Liver (tissue), 3 donors: ENCODE measurements at regions not wholly inside any gene's neighbourhood (a gene's known extent, or its start where the extent isn't known, plus 50 kb on each side); places are given as distances from the start of the nearest gene placed in this dataset.

ENCODE experiments used
- EGR1 ChIP-seq, 2 donors: IDR thresholded peaks; 2 replicates each; pipeline ENCODE4 v1.6.1; 2016 to 2018; ENCODE audit warnings: antibody characterized with exemption in 2 of 2, low read depth in 2 of 2
- FOXA2 ChIP-seq: IDR thresholded peaks from 2 replicates; pipeline ENCODE4 v1.6.1; 2016; ENCODE audit warnings: antibody characterized with exemption
- GABPA ChIP-seq, 2 donors: IDR thresholded peaks in 1 of 2; conservative IDR thresholded peaks in 1 of 2; 2 replicates each; pipeline ENCODE4 v1.6.1; 2016; ENCODE audit warnings: antibody characterized with exemption in 2 of 2, mild to moderate bottlenecking in 1 of 2, moderate library complexity in 1 of 2
- JUND ChIP-seq, 2 donors: IDR thresholded peaks; 2 replicates each; pipeline ENCODE4 v1.6.1; 2016; ENCODE audit warnings: antibody characterized with exemption in 2 of 2
- RAD21 ChIP-seq, 2 donors: IDR thresholded peaks; 2 replicates each; pipeline ENCODE4 v1.6.1; 2016; ENCODE audit warnings: antibody characterized with exemption in 2 of 2, mild to moderate bottlenecking in 2 of 2
- RXRA ChIP-seq, 2 donors: IDR thresholded peaks; 2 replicates each; pipeline ENCODE4 v1.6.1; 2017 to 2018; ENCODE audit warnings: antibody characterized with exemption in 2 of 2, mild to moderate bottlenecking in 1 of 2
- SP1 ChIP-seq: IDR thresholded peaks from 2 replicates; pipeline ENCODE4 v1.6.1; 2018; ENCODE audit warnings: antibody characterized with exemption, mild to moderate bottlenecking
- TAF1 ChIP-seq: conservative IDR thresholded peaks from 2 replicates; pipeline ENCODE4 v1.6.1; 2016; ENCODE audit warnings: antibody characterized with exemption, mild to moderate bottlenecking
- YY1 ChIP-seq: IDR thresholded peaks from 2 replicates; pipeline ENCODE4 v1.6.1; 2016; ENCODE audit warnings: antibody characterized with exemption, mild to moderate bottlenecking
- TF ChIP-seq, protein P1 (sequence below): fragments of 150-350 bp; IDR thresholded peaks from 2 replicates; pipeline ENCODE4 v1.5.1; 2017; ENCODE audit warnings: improper control_type of control experiment, low read depth, low read length; ENCODE audit not compliant: missing input control
- TF ChIP-seq, protein P2 (sequence below): IDR thresholded peaks from 2 replicates; pipeline ENCODE4 v1.6.1; 2016; ENCODE audit warnings: antibody characterized with exemption, mild to moderate bottlenecking
- TF ChIP-seq, protein P3 (sequence below): IDR thresholded peaks from 2 replicates; pipeline ENCODE4 v1.6.1; 2016; ENCODE audit warnings: antibody characterized with exemption
- donor health status: healthy.
- donor health status: healthy.

DNA sequence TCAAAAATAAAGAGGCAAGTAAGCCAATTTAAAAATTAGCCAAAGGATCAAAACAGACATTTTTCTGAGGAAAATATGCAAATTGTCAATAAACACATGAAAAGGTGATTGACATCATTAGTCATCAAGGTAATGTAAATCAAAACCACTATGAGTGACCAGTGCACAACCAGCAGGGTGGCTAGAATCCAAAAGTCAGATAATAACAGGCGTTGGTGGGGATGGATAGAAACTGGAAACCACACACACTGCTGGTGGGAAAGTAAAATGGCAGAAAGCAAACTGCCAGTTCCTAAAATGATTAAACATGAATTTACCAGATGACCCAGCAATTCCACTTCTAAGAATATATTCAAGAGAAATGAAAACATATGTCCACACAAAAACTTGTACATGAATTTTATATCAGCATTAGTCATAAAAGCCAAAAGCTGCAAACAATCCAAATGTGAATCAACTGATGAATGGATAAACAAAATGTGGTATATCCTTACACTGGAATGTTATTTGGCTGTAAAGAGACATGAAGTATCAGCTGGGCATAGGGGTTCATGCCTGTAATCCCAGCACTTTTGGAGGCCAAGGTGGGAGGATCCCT lies 74.8 kb upstream of the MBOAT1 start:
- TF ChIP-seq, protein P1, sequence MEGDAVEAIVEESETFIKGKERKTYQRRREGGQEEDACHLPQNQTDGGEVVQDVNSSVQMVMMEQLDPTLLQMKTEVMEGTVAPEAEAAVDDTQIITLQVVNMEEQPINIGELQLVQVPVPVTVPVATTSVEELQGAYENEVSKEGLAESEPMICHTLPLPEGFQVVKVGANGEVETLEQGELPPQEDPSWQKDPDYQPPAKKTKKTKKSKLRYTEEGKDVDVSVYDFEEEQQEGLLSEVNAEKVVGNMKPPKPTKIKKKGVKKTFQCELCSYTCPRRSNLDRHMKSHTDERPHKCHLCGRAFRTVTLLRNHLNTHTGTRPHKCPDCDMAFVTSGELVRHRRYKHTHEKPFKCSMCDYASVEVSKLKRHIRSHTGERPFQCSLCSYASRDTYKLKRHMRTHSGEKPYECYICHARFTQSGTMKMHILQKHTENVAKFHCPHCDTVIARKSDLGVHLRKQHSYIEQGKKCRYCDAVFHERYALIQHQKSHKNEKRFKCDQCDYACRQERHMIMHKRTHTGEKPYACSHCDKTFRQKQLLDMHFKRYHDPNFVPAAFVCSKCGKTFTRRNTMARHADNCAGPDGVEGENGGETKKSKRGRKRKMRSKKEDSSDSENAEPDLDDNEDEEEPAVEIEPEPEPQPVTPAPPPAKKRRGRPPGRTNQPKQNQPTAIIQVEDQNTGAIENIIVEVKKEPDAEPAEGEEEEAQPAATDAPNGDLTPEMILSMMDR = no peak
- TF ChIP-seq GABPA (IDR thresholded peaks at IDR 0.05 in 1 of 2, conservative IDR thresholded peaks at IDR 0.05 in 1 of 2) (no peak), EGR1 (IDR thresholded peaks at IDR 0.05; ENCODE audit: low read depth in 2 of 2) (no peak), FOXA2 (no peak), RAD21 (IDR thresholded peaks at IDR 0.05) (no peak), TAF1 (no peak), JUND (IDR thresholded peaks at IDR 0.05) (no peak), YY1 (no peak), RXRA (IDR thresholded peaks at IDR 0.05) (no peak), SP1 (no peak)
- TF ChIP-seq, protein P2, sequence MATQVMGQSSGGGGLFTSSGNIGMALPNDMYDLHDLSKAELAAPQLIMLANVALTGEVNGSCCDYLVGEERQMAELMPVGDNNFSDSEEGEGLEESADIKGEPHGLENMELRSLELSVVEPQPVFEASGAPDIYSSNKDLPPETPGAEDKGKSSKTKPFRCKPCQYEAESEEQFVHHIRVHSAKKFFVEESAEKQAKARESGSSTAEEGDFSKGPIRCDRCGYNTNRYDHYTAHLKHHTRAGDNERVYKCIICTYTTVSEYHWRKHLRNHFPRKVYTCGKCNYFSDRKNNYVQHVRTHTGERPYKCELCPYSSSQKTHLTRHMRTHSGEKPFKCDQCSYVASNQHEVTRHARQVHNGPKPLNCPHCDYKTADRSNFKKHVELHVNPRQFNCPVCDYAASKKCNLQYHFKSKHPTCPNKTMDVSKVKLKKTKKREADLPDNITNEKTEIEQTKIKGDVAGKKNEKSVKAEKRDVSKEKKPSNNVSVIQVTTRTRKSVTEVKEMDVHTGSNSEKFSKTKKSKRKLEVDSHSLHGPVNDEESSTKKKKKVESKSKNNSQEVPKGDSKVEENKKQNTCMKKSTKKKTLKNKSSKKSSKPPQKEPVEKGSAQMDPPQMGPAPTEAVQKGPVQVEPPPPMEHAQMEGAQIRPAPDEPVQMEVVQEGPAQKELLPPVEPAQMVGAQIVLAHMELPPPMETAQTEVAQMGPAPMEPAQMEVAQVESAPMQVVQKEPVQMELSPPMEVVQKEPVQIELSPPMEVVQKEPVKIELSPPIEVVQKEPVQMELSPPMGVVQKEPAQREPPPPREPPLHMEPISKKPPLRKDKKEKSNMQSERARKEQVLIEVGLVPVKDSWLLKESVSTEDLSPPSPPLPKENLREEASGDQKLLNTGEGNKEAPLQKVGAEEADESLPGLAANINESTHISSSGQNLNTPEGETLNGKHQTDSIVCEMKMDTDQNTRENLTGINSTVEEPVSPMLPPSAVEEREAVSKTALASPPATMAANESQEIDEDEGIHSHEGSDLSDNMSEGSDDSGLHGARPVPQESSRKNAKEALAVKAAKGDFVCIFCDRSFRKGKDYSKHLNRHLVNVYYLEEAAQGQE = no peak
- TF ChIP-seq, protein P3, sequence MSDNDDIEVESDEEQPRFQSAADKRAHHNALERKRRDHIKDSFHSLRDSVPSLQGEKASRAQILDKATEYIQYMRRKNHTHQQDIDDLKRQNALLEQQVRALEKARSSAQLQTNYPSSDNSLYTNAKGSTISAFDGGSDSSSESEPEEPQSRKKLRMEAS = no peak
